NCI-H1436 treated with DMSO at 0.1 percent for 48 hours (cell line): ENCODE measurements at regions not wholly inside any gene's neighbourhood (a gene's known extent, or its start where the extent isn't known, plus 50 kb on each side); places are given as distances from the start of the nearest gene placed in this dataset.
"Not testable (repeated sequence)": the region's sequence is repeated elsewhere in the genome, so short reads cannot be mapped to it uniquely, and the experiment has no call there.

Experiments
- DNase-seq: peaks from one replicate; lab custom pipeline; 2025; lab: John Stamatoyannopoulos, UW

DNA sequence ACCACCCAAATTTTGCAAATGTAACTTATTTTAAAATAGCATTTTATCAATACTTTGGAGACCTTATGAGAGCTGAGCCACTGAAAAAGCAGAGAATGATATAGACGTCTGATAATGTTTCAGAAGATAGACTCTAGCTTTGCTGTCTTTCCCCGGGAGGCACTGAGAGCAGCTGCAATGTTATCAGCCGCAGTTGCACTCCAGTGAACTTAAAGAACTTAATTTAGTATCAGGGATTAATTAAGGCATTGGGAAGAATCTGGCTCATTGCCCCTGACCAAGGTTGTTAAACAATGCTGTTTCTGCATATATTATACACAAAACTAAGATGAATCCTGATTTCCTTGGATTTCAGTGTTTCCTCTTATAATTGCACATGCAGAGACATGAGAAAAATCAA lies 75.7 kb upstream of the SGCG start:
- DNase-seq: no peak

DNA sequence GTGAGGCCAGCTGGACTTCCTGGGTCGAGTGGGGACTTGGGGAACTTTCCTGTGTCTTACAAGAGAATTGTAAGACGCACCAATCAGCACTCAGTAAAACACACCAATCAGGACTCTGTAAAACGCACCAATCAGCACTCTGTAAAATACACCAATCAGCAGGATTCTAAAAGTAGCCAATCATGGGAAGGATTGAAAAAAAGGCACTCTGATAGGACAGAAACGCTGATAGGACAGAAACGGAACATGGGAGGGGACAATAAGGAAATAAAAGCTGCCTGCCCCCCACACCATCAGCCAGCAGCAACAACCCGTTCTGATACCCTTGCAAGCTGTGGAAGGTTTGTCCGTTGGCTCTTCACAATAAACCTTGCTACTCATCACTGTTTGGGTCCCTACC lies 73.1 kb upstream of the SGCG start:
- DNase-seq: no peak

DNA sequence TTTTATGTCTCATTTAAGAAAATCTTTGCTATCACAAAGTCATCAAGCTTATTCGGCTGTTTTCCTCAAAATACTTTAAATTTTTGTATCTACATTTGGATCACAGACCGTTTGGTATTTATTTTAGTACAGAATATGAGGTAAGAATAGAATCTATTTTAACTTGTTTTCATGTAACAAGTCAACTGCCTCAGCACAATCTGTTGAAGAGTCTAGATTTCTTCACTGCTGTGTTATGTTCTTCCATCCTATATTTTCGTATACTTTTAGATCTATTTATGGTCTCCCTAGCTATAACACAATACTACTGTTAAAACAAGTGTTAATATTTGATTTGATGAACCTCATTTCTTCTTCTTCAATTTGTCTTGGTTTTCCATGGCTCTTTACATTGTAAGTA lies 61.6 kb upstream of the SGCG start:
- DNase-seq: no peak

DNA sequence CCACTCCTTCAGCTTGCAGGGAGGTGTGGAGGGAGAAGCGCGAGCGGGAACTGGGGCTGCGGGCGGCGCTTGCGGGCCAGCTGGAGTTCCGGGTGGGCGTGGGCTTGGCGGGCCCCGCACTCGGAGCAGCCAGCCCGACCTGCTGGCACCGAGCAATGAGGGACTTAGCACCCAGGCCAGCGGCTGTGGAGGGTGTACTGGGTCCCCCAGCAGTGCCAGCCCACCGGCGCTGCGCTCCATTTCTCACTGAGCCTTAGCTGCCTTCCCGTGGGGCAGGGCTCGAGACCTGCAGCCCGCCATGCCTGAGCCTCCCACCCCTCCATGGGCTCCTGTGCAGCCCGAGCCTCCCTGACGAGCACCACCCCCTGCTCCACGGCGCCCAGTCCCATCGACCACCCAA lies 53.2 kb upstream of the SGCG start:
- DNase-seq: not testable (repeated sequence)

DNA sequence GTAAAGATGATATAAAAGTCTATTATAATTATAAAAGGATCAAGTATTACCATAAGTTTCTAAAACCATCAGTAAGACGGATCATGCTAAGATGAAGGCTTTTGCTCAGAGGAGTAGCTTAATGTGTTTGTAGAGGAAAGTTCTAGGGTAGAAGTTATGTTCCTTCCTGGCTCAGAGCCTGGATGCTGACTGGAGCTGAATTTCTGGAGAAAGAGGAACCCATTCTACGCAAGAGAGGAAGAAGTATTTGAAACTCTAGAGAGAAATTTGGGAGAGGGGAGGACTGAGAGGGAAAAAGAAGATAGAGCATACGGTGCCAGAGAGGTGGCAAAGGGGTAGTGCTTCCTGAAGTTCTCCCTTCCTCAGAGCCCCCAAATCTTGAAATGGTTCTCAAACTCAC lies 51.4 kb upstream of the SGCG start:
- DNase-seq: no peak
